NOMO-1 treated with DMSO at 0.1 percent for 48 hours (cell line): ENCODE measurements at regions not wholly inside any gene's neighbourhood (a gene's known extent, or its start where the extent isn't known, plus 50 kb on each side); places are given as distances from the start of the nearest gene placed in this dataset.

Experiments
- DNase-seq: peaks from one replicate; lab custom pipeline; 2025; ENCODE audit not compliant: unreplicated experiment; lab: John Stamatoyannopoulos, UW

GRCh38 chr16:79449067-79449769 lies 151.3 kb downstream of the MAF start:
- DNase-seq = no peak

GRCh38 chr16:79444572-79444971 lies 156.0 kb downstream of the MAF start:
- DNase-seq = no peak

- no peak for DNase-seq
Observed at GRCh38 chr16:79439901-79440300, 160.6 kb downstream of the MAF start.

- no peak for DNase-seq
Observed at GRCh38 chr16:79437764-79438751, 162.5 kb downstream of the MAF start.

- DNase-seq = no peak
Observed at GRCh38 chr16:79436885-79437284, 163.7 kb downstream of the MAF start.

- no peak for DNase-seq
Observed at GRCh38 chr16:79434771-79435170, 165.8 kb downstream of the MAF start.

GRCh38 chr16:79434092-79434491 lies 166.4 kb downstream of the MAF start:
- no peak for DNase-seq

GRCh38 chr16:79431923-79432322 lies 168.6 kb downstream of the MAF start:
- DNase-seq = no peak

GRCh38 chr16:79430191-79430678 lies 170.3 kb downstream of the MAF start:
- DNase-seq = no peak

- no peak for DNase-seq
Observed at GRCh38 chr16:79429381-79430190, 171.0 kb downstream of the MAF start.

GRCh38 chr16:79426663-79427062 lies 173.9 kb downstream of the MAF start:
- DNase-seq = no peak

GRCh38 chr16:79422064-79422463 lies 178.5 kb downstream of the MAF start:
- no peak for DNase-seq

- no peak for DNase-seq
Observed at GRCh38 chr16:79421126-79421525, 179.4 kb downstream of the MAF start.

GRCh38 chr16:79420493-79420892 lies 180.0 kb downstream of the MAF start:
- DNase-seq = no peak

GRCh38 chr16:79419148-79419547 lies 181.4 kb downstream of the MAF start:
- DNase-seq = peak; percentile 2

GRCh38 chr16:79417601-79418008 lies 182.9 kb downstream of the MAF start:
- no peak for DNase-seq

- peak; percentile 53 for DNase-seq
Observed at GRCh38 chr16:79415983-79416640, 184.4 kb downstream of the MAF start.

GRCh38 chr16:79412783-79413225 lies 187.7 kb downstream of the MAF start:
- no peak for DNase-seq

GRCh38 chr16:79411805-79412204 lies 188.7 kb downstream of the MAF start:
- no peak for DNase-seq

- no peak for DNase-seq
Observed at GRCh38 chr16:79411357-79411756, 189.2 kb downstream of the MAF start.
